ENCODE measurements at regions not wholly inside any gene's neighbourhood (a gene's known extent, or its start where the extent isn't known, plus 50 kb on each side); places are given as distances from the start of the nearest gene placed in this dataset.

DNA sequence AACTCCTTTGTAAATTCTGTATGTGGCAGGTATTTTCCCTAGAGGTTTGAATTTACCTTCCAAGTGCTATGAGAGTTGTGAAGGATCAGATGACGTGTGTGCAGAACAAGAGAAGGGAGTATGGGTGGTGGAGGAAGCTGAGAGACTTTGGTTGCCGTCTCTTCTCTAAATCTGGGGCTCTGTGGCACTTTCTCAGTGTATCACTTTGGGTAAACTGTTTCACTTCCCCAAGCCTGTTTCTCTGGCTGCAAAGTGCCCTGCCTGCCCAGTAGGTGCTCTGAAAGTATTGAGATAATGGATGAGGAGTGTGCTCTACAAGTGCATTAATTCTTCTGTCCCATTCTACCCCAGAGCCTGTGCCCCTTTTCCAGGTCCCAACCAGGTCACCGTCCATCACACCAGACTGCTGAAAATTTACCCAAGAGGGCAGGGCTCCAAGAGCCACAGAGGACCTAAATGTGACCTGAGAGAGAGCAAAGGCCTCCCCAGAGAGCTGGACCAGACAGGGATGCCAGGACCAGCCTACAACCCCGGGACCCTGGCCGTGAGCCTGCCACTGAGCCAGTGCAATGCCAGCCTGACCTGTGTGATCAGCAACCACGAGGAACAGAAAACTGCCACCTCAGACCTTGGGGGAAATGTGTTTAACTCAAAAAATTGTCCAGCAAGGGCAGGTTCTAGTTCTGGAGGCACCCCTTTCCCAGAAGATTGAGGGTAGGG, 131.6 kb upstream of the ETV3 start:
- Histone ChIP-seq H3K36me3 (ENCODE audit: insufficient read depth) (no peaks in the 10 kb centered on the region), H3K4me1 (ENCODE audit: insufficient read depth) (peaks cover 20% of the 10 kb centered on the region), H3K4me2 (no peak overlapping the region), H3K27me3 (ENCODE audit: insufficient read depth) (peaks cover 32% of the 10 kb centered on the region), H3K27ac (ENCODE audit: low read depth) (no peak overlapping the region), H3K9me2 (ENCODE audit: insufficient read depth) (no peaks in the 10 kb centered on the region), H3K4me3 (no peak overlapping the region), H2AFZ (no peak overlapping the region), H3F3A (replicated peaks; ENCODE audit: low read depth) (no peaks in the 10 kb centered on the region), H4K20me1 (replicated peaks; ENCODE audit: insufficient read depth) (no peaks in the 10 kb centered on the region), H3K79me2 (replicated peaks; ENCODE audit: insufficient read depth) (no peaks in the 10 kb centered on the region)
- Mint-ChIP-seq H3K27ac (no peak overlapping the region), H3K9me3 (no peaks in the 10 kb centered on the region), H3K27me3 (ENCODE audit: insufficient read depth, low read depth, poor library complexity) (peaks cover 22% of the 10 kb centered on the region), H3K36me3 (ENCODE audit: low read depth) (no peaks in the 10 kb centered on the region), H3K4me3 (no peak overlapping the region), H3K4me1 (no peaks in the 10 kb centered on the region)
- DNase-seq (ENCODE audit: low spot score) (no peak), ATAC-seq (no peak)
- no peak for TF ChIP-seq JUNB (IDR thresholded peaks at IDR 0.05; ENCODE audit: unreplicated experiment)
- TF ChIP-seq ZNF114 (CRISPR knock-in tag; IDR thresholded peaks at IDR 0.05) = no peak
- TF ChIP-seq ZNF331 (CRISPR knock-in tag; IDR thresholded peaks at IDR 0.05; ENCODE audit: low read depth) = no peak
- TF ChIP-seq, protein P1, sequence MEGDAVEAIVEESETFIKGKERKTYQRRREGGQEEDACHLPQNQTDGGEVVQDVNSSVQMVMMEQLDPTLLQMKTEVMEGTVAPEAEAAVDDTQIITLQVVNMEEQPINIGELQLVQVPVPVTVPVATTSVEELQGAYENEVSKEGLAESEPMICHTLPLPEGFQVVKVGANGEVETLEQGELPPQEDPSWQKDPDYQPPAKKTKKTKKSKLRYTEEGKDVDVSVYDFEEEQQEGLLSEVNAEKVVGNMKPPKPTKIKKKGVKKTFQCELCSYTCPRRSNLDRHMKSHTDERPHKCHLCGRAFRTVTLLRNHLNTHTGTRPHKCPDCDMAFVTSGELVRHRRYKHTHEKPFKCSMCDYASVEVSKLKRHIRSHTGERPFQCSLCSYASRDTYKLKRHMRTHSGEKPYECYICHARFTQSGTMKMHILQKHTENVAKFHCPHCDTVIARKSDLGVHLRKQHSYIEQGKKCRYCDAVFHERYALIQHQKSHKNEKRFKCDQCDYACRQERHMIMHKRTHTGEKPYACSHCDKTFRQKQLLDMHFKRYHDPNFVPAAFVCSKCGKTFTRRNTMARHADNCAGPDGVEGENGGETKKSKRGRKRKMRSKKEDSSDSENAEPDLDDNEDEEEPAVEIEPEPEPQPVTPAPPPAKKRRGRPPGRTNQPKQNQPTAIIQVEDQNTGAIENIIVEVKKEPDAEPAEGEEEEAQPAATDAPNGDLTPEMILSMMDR (conservative IDR thresholded peaks at IDR 0.05; ENCODE audit: low read depth in 2 of 2) = no peak
- TF ChIP-seq STAT1 (IDR thresholded peaks at IDR 0.05; ENCODE audit: unreplicated experiment) = no peak
- TF ChIP-seq EZH2 (IDR thresholded peaks at IDR 0.05; ENCODE audit: low read depth, unreplicated experiment) = no peak
- TF ChIP-seq CREB1 (CRISPR knock-in tag; IDR thresholded peaks at IDR 0.05; ENCODE audit: low read depth) = no peak
- no peak for TF ChIP-seq EZH2phosphoT487 (IDR thresholded peaks at IDR 0.05; ENCODE audit: unreplicated experiment)
- no peak for TF ChIP-seq NANOG (IDR thresholded peaks at IDR 0.05; ENCODE audit: borderline replicate concordance)
- TF ChIP-seq, protein P2, sequence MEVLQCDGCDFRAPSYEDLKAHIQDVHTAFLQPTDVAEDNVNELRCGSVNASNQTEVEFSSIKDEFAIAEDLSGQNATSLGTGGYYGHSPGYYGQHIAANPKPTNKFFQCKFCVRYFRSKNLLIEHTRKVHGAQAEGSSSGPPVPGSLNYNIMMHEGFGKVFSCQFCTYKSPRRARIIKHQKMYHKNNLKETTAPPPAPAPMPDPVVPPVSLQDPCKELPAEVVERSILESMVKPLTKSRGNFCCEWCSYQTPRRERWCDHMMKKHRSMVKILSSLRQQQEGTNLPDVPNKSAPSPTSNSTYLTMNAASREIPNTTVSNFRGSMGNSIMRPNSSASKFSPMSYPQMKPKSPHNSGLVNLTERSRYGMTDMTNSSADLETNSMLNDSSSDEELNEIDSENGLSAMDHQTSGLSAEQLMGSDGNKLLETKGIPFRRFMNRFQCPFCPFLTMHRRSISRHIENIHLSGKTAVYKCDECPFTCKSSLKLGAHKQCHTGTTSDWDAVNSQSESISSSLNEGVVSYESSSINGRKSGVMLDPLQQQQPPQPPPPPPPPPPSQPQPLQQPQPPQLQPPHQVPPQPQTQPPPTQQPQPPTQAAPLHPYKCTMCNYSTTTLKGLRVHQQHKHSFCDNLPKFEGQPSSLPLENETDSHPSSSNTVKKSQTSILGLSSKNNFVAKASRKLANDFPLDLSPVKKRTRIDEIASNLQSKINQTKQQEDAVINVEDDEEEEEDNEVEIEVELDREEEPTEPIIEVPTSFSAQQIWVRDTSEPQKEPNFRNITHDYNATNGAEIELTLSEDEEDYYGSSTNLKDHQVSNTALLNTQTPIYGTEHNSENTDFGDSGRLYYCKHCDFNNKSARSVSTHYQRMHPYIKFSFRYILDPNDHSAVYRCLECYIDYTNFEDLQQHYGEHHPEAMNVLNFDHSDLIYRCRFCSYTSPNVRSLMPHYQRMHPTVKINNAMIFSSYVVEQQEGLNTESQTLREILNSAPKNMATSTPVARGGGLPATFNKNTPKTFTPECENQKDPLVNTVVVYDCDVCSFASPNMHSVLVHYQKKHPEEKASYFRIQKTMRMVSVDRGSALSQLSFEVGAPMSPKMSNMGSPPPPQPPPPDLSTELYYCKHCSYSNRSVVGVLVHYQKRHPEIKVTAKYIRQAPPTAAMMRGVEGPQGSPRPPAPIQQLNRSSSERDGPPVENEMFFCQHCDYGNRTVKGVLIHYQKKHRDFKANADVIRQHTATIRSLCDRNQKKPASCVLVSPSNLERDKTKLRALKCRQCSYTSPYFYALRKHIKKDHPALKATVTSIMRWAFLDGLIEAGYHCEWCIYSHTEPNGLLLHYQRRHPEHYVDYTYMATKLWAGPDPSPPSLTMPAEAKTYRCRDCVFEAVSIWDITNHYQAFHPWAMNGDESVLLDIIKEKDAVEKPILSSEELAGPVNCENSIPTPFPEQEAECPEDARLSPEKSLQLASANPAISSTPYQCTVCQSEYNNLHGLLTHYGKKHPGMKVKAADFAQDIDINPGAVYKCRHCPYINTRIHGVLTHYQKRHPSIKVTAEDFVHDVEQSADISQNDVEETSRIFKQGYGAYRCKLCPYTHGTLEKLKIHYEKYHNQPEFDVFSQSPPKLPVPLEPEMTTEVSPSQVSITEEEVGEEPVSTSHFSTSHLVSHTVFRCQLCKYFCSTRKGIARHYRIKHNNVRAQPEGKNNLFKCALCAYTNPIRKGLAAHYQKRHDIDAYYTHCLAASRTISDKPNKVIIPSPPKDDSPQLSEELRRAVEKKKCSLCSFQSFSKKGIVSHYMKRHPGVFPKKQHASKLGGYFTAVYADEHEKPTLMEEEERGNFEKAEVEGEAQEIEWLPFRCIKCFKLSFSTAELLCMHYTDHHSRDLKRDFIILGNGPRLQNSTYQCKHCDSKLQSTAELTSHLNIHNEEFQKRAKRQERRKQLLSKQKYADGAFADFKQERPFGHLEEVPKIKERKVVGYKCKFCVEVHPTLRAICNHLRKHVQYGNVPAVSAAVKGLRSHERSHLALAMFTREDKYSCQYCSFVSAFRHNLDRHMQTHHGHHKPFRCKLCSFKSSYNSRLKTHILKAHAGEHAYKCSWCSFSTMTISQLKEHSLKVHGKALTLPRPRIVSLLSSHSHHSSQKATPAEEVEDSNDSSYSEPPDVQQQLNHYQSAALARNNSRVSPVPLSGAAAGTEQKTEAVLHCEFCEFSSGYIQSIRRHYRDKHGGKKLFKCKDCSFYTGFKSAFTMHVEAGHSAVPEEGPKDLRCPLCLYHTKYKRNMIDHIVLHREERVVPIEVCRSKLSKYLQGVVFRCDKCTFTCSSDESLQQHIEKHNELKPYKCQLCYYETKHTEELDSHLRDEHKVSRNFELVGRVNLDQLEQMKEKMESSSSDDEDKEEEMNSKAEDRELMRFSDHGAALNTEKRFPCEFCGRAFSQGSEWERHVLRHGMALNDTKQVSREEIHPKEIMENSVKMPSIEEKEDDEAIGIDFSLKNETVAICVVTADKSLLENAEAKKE (CRISPR knock-in tag; IDR thresholded peaks at IDR 0.05) = no peak
- TF ChIP-seq, protein P3, sequence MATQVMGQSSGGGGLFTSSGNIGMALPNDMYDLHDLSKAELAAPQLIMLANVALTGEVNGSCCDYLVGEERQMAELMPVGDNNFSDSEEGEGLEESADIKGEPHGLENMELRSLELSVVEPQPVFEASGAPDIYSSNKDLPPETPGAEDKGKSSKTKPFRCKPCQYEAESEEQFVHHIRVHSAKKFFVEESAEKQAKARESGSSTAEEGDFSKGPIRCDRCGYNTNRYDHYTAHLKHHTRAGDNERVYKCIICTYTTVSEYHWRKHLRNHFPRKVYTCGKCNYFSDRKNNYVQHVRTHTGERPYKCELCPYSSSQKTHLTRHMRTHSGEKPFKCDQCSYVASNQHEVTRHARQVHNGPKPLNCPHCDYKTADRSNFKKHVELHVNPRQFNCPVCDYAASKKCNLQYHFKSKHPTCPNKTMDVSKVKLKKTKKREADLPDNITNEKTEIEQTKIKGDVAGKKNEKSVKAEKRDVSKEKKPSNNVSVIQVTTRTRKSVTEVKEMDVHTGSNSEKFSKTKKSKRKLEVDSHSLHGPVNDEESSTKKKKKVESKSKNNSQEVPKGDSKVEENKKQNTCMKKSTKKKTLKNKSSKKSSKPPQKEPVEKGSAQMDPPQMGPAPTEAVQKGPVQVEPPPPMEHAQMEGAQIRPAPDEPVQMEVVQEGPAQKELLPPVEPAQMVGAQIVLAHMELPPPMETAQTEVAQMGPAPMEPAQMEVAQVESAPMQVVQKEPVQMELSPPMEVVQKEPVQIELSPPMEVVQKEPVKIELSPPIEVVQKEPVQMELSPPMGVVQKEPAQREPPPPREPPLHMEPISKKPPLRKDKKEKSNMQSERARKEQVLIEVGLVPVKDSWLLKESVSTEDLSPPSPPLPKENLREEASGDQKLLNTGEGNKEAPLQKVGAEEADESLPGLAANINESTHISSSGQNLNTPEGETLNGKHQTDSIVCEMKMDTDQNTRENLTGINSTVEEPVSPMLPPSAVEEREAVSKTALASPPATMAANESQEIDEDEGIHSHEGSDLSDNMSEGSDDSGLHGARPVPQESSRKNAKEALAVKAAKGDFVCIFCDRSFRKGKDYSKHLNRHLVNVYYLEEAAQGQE (IDR thresholded peaks at IDR 0.05; ENCODE audit: unreplicated experiment) = no peak
- TF ChIP-seq, protein P4, sequence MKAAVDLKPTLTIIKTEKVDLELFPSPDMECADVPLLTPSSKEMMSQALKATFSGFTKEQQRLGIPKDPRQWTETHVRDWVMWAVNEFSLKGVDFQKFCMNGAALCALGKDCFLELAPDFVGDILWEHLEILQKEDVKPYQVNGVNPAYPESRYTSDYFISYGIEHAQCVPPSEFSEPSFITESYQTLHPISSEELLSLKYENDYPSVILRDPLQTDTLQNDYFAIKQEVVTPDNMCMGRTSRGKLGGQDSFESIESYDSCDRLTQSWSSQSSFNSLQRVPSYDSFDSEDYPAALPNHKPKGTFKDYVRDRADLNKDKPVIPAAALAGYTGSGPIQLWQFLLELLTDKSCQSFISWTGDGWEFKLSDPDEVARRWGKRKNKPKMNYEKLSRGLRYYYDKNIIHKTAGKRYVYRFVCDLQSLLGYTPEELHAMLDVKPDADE (IDR thresholded peaks at IDR 0.05) = no peak
- no peak for TF ChIP-seq POLR2AphosphoS5 (IDR thresholded peaks at IDR 0.05; ENCODE audit: low read depth)
